ENCODE measurements at regions not wholly inside any gene's neighbourhood (a gene's known extent, or its start where the extent isn't known, plus 50 kb on each side); places are given as distances from the start of the nearest gene placed in this dataset.
"Not testable (repeated sequence)": the region's sequence is repeated elsewhere in the genome, so short reads cannot be mapped to it uniquely, and the experiment has no call there.

DNA sequence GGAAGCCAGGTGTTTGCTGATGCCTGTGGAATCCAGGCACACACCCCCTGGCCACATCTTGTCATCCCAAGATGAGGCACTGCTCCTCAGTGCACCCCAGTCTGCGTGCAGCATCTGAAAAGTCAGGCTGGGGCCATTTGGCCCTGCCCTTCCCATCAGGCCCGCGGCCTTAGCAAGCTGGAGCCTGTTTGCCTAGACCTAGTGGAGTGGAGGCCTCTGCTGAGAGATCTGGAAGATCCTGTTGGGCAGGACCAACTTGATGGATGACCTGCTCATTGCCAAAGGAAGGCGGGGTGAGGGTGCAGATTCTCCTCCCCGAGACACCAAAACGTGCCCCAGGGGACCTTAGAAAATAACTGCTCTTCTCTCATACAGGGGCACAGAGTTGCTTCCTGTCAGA, 220.2 kb downstream of the SHQ1 start:
- no peak for DNase-seq (ENCODE audit: low read depth)

DNA sequence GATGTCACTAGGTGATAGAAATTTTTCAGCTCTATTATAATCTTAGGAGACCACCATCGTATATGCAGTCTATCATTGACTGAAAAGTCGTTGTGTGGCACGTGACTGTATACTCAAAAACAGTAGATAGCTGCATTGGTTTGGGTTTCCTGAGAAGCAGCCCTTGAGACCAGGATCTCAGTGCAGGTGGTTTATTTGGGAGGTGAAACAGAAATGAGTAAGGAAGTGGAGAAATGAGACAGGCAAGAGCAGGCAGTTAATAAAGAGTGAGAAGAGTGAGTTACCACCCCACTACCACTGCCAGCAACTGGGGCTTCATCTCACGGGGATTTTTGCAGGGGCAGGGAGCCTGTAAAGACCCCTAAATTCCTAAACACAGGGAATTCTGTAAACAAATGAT, 221.0 kb downstream of the SHQ1 start:
- no peak for DNase-seq (ENCODE audit: low read depth)

DNA sequence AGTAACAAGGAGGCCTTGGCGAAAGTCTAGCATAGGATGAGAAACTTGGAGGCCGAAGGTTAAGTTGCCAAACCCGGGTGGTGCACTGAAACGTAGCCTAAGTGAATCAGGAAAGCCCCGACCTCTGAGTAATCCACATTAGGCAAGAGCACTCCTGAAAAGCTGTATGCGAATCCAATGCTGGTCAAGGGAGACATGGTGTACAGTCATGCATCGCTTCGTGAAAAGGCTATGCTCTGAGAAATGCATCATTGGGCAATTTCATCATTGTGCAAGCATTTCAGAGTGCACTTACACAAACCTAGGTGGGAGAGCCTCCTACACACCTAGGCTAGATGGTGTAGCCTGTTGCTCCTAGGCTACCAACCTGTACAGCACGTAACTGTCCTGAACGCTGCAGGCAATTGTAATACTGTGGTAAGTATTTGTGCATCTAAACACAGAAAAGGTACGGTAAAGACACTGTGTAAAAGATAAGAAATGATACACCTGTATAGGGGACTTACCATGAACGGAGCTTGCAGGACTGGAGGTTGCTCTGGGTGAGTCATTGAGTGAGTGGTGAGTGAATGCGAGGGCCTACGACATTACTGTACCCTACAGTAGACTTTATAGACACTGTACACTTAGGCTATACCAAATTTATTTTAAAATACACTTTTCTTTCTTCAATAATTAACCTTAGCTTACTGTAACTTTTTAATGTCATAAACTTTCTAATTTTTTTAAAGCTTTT, 222.5 kb downstream of the SHQ1 start:
- peak; percentile 100 for DNase-seq (ENCODE audit: low read depth)

DNA sequence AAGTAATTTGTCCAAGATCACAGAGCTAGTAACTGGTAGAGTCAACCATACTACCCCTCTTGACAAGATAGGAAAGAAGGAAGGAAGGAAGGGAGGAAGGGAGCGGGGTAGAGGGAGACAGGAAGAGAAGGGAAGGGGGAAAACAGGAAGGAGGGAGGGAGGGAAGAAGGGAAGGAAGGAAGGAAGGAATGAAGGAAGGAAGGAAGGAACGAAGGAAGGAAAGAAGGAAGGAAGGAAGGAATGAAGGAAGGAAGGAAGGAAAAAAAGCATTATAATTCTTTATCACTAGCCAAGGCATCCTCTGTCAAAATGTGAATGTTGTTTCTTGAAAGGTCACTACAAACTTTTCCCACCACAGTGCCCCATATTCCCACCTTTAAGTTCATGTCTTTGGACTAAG, 223.6 kb downstream of the SHQ1 start:
- DNase-seq (ENCODE audit: low read depth), result no peak

- no peak for DNase-seq (ENCODE audit: low read depth)
Measured at GRCh38 chr3:72618739-72619138, 229.5 kb downstream of the SHQ1 start.

- DNase-seq (ENCODE audit: low read depth), result no peak
Measured at GRCh38 chr3:72617424-72618024, 230.7 kb downstream of the SHQ1 start.

DNA sequence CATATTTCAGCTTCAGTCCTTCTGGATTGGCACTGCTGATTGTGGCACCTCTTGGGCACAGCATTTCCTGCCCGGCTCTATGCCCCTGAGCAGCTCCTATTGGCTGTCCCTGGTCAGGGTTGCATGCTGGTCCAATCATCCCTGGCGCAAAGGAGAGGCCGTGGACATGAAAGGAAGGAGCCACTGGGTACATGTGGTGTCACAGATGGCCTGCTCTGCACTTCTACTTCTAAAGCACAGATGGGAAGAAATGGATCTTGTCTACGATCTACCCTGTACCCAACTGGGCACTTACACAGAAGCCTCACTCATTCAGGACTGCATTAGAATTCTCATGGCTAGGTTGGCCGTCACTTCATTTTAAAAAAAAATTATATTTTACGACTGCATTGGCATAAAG, 232.5 kb downstream of the SHQ1 start:
- no peak for DNase-seq (ENCODE audit: low read depth)

GRCh38 chr3:72615182-72615581, 233.1 kb downstream of the SHQ1 start:
- DNase-seq (ENCODE audit: low read depth), result no peak

- DNase-seq (ENCODE audit: low read depth), result no peak
Measured at GRCh38 chr3:72614394-72615074, 233.7 kb downstream of the SHQ1 start.

- DNase-seq (ENCODE audit: low read depth), result no peak
Measured at GRCh38 chr3:72613871-72614270, 234.4 kb downstream of the SHQ1 start.

DNA sequence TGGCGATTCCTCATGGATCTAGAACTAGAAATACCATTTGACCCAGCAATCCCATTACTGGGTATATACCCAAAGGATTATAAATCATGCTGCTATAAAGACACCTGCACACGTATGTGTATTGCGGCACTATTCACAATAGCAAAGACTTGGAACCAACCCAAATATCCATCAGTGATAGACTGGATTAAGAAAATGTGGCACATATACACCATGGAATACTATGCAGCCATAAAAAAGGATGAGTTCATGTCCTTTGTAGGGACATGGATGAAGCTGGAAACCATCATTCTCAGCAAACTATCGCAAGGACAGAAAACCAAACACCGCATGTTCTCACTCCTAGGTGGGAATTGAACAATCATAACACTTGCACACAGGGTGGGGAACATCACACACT, 239.1 kb downstream of the SHQ1 start:
- DNase-seq (ENCODE audit: low read depth), result not testable (repeated sequence)

- no peak for DNase-seq (ENCODE audit: low read depth)
Measured at GRCh38 chr3:72606005-72606800, 242.0 kb downstream of the SHQ1 start.

GRCh38 chr3:72604328-72604727, 243.9 kb downstream of the SHQ1 start:
- DNase-seq (ENCODE audit: low read depth), result no peak

GRCh38 chr3:72601983-72602750, 246.1 kb downstream of the SHQ1 start:
- no peak for DNase-seq (ENCODE audit: low read depth)

DNA sequence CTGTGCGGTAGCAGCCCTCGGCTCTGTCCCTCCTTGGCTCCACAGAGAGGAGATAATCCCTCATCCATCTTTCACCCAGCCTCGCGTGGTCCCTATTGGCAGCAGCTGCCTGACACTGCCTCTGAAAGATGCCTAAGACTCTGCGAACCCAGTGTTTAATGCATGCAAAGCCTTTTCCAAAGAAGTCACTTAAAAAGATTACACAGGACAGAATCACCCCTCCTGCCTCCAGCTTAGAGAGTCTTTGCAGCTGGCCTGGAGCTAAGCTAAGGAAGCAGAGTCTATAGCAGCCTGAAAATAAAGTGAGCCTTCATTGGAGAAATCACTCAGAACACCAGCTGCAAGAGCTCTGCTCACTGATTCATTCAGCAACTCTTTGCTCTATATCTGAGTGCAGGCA, 247.2 kb downstream of the SHQ1 start:
- DNase-seq (ENCODE audit: low read depth), result no peak

DNA sequence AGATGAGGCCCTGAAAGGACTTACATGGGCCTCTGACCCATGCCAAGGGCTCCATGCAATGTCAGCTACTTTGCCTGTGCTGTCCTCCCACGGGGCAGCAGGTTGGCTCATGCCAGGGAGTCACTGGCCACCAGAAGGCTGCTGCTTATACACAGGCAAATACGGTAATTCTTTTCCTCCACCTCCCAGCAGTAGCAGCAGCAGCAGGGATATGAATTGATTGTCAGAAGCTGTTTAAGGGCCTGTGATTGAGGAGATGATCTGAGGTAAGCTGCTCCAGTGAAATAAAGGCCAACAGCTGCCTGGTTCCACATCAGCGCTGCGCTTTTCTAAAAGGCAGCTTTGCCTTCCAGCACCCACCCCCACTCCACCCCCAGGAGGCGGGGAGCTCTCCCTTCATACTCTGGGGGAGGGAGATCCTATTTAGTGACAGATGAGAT, 250.5 kb downstream of the SHQ1 start:
- DNase-seq (ENCODE audit: low read depth), result peak; percentile 38

GRCh38 chr3:72597043-72597442, 251.2 kb downstream of the SHQ1 start:
- DNase-seq (ENCODE audit: low read depth), result no peak

DNA sequence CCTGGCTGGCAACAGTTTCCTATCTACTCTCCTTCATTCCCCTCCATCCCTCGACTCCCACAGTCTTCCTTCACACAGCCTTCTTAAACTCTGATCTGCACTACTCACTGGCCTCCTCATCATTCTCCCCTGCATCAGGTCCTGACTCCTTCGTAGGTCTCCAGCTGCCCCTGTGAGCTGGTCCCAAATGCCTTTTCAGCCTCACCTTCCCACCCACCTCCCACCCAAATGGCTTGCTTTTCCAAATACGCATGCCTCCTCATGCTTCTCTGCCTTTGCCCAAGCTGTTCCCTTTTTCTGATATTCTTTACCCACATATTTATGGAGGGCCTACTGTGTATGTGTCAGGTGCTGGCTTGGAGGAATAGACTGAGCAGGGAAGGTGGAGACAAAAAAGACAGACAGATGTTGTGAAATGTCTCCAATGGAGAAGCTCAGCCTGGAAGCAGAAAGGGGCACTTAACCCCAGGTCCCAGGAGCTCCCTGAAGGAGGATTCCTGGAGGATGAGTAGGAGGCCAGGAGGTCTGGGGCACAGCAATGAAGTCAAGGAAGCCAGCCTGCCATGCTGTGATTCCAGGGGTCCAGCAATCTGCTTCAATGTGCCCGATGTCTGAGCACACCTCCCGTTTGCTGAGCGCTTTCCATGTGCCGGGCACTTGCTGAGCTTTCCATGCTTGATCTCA, 252.2 kb downstream of the SHQ1 start:
- peak; percentile 63 for DNase-seq (ENCODE audit: low read depth)

GRCh38 chr3:72595376-72595775, 252.9 kb downstream of the SHQ1 start:
- DNase-seq (ENCODE audit: low read depth), result no peak

DNA sequence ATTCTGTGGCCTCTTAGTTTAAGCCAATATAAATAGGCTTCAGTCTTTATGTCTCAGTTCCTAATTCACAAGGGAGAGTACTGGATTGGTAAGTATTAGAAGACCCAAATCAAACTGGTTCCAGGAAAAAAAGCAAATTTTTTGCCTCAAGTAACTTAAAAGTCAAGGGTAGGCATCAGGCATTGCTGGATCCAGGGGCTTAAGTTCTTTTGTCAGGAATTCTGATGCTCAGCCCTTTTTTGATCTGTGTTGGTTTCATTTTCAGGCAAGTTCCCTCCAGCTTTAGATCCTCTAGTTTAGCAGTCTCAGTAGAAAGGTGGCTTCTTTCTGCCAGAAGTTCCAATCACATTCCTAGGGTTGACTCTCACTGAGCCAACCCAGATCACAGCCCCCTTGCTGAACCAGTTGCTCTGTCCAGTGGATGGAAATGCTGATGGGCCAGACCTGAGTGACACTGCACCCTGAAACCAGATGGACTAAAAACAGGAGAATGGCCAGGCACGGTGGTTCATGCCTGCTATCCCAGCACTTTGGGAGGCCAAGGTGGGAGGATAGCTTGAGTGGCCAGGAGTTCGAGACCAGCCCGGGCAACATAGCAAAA, 253.5 kb downstream of the SHQ1 start:
- DNase-seq (ENCODE audit: low read depth), result no peak

Data from renal cortical epithelial cell (primary cell).